Hepatocyte (in vitro differentiated cells): ENCODE measurements at regions not wholly inside any gene's neighbourhood (a gene's known extent, or its start where the extent isn't known, plus 50 kb on each side); places are given as distances from the start of the nearest gene placed in this dataset.

Experiments
- EZH2 ChIP-seq: fragments of 200-600 bp; sonication (generic); IDR thresholded peaks from 2 replicates; pipeline ENCODE4 v1.6.1; 2016; ENCODE audit warnings: antibody characterized with exemption, mild to moderate bottlenecking, borderline replicate concordance
- TF ChIP-seq, protein P1 (sequence below): fragments of 200-600 bp; sonication (generic); IDR thresholded peaks from 2 replicates; pipeline ENCODE4 v1.5.1; 2016; ENCODE audit warnings: antibody characterized with exemption, mild to moderate bottlenecking; ENCODE audit not compliant: poor library complexity

DNA sequence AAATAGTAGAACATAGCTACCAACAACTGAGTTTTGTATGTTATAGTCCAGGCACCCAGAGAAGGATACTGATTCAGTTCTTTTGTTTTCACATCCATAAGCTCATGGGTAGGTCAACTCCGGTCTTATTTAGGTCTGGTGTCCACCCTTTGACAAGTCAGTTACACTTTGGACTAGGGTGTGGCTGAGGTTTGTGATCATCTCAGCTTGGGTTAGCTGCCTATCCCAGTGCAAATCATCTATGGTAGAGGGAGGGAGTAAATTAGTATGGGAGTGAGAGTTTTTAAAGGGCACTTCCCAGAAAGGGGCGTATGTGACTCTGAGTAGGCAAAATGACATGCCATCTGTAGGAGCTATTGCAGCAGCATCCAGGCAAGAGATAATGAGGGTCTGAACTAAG is 66.1 kb downstream of the TANC2 start:
- TF ChIP-seq, protein P1, sequence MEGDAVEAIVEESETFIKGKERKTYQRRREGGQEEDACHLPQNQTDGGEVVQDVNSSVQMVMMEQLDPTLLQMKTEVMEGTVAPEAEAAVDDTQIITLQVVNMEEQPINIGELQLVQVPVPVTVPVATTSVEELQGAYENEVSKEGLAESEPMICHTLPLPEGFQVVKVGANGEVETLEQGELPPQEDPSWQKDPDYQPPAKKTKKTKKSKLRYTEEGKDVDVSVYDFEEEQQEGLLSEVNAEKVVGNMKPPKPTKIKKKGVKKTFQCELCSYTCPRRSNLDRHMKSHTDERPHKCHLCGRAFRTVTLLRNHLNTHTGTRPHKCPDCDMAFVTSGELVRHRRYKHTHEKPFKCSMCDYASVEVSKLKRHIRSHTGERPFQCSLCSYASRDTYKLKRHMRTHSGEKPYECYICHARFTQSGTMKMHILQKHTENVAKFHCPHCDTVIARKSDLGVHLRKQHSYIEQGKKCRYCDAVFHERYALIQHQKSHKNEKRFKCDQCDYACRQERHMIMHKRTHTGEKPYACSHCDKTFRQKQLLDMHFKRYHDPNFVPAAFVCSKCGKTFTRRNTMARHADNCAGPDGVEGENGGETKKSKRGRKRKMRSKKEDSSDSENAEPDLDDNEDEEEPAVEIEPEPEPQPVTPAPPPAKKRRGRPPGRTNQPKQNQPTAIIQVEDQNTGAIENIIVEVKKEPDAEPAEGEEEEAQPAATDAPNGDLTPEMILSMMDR = no peak
- no peak for TF ChIP-seq EZH2
